Kidney (tissue), 13 donors: ENCODE measurements at regions not wholly inside any gene's neighbourhood (a gene's known extent, or its start where the extent isn't known, plus 50 kb on each side); places are given as distances from the start of the nearest gene placed in this dataset.

ENCODE experiments used
- DNase-seq, 5 donors: peaks; one replicate each; pipeline ENCODE4 v3.0.0-alpha.2; 2013 to 2020
- FAIRE-seq: peaks from 2 replicates; lab custom pipeline; 2012; peaks lifted over from hg19 to GRCh38; lab: Jason Lieb, UNC
- H3K27ac ChIP-seq, 2 donors: one replicate each; pipeline ENCODE4 v1.7.0; 2013; ENCODE audit warnings: low read depth in 2 of 2, low read length in 2 of 2, inconsistent platforms in 1 of 2
- H3K27me3 ChIP-seq: one replicate; pipeline ENCODE4 v1.7.1; 2013; ENCODE audit warnings: low read length, inconsistent platforms; ENCODE audit not compliant: control insufficient read depth, insufficient read depth
- H3K36me3 ChIP-seq, 3 donors: one replicate each; pipeline versions ENCODE4 v1.7.0 to v1.7.1; 2013; ENCODE audit warnings: low read length in 3 of 3, control low read depth in 1 of 3, inconsistent platforms in 1 of 3; ENCODE audit not compliant: insufficient read depth in 3 of 3, control insufficient read depth in 2 of 3
- H3K4me1 ChIP-seq, 3 donors: one replicate each; pipeline versions ENCODE4 v1.7.0 to v1.7.1; 2013; ENCODE audit warnings: low read length in 3 of 3, inconsistent platforms in 1 of 3, low read depth in 1 of 3; ENCODE audit not compliant: control insufficient read depth in 2 of 3, insufficient read depth in 2 of 3
- H3K4me3 ChIP-seq, 3 donors: one replicate each; pipeline versions ENCODE4 v1.7.0 to v1.8.1; 2013; ENCODE audit warnings: low read length in 3 of 3, control low read depth in 1 of 3, inconsistent platforms in 1 of 3
- H3K9ac ChIP-seq, 3 donors: one replicate each; pipeline versions ENCODE4 v1.7.0 to v1.7.1; 2013; ENCODE audit warnings: low read length in 3 of 3, control low read depth in 1 of 3, inconsistent platforms in 1 of 3
- H3K9me3 ChIP-seq, 3 donors: one replicate each; pipeline versions ENCODE4 v1.7.0 to v1.7.1; 2013; ENCODE audit warnings: low read length in 3 of 3, control low read depth in 1 of 3, inconsistent platforms in 1 of 3; ENCODE audit not compliant: control insufficient read depth in 2 of 3, insufficient read depth in 1 of 3
- intact Hi-C: fragments of 100-400 bp; cut with DNase I; formaldehyde crosslinking; loops from one replicate; pipeline ENCODE4 v1.11.1; 2022
- TF ChIP-seq, protein P1 (sequence below): IDR thresholded peaks from 3 replicates; pipeline ENCODE4 v1.5.1; 2012; ENCODE audit warnings: mild to moderate bottlenecking, moderate library complexity, borderline replicate concordance; ENCODE audit not compliant: insufficient read depth; ENCODE audit errors: extremely low read depth
- donor health status: control.
- donor health status: control.
- donor health status: control.
- donor health status: control.
- donor health status: control.
- donor health status: DM: yes; HTN: yes; CAD: no.
- donor health status: Normal renal cell carcinoma (clear cell type).

GRCh38 chr10:52939894-52940293, 167.3 kb upstream of the MBL2 start:
- intact Hi-C loops = no loop called here
- no peak overlapping the region for H3K27ac ChIP-seq
- no peak for DNase-seq
- TF ChIP-seq, protein P1, sequence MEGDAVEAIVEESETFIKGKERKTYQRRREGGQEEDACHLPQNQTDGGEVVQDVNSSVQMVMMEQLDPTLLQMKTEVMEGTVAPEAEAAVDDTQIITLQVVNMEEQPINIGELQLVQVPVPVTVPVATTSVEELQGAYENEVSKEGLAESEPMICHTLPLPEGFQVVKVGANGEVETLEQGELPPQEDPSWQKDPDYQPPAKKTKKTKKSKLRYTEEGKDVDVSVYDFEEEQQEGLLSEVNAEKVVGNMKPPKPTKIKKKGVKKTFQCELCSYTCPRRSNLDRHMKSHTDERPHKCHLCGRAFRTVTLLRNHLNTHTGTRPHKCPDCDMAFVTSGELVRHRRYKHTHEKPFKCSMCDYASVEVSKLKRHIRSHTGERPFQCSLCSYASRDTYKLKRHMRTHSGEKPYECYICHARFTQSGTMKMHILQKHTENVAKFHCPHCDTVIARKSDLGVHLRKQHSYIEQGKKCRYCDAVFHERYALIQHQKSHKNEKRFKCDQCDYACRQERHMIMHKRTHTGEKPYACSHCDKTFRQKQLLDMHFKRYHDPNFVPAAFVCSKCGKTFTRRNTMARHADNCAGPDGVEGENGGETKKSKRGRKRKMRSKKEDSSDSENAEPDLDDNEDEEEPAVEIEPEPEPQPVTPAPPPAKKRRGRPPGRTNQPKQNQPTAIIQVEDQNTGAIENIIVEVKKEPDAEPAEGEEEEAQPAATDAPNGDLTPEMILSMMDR = no peak
- H3K4me1 ChIP-seq = no peaks in the 10 kb centered on the region
- H3K9ac ChIP-seq = no peak overlapping the region
- no peaks in the 10 kb centered on the region for H3K36me3 ChIP-seq
- no peak for FAIRE-seq
- H3K27me3 ChIP-seq = no peaks in the 10 kb centered on the region
- H3K9me3 ChIP-seq = no peaks in the 10 kb centered on the region
- H3K4me3 ChIP-seq = no peak overlapping the region

DNA sequence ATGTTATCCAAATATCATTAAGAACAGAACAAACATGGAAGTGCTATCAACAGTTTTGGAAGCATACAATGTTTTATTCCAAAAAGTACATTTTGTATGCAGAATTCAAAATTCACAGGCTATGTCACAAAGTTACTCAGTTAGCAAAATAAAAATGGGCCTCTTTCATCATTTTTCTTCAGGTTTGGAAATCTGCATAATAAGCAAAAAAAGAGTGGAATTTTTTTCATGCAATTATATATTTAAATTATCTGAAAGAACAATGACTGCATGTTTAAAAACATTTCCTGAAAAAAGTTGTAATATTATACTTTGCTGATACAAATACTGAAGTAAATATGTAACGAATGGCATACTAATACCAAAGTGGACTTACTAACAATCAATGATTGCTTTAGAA, 161.2 kb upstream of the MBL2 start:
- intact Hi-C loops = no loop called here
- TF ChIP-seq, protein P1 = no peak
- FAIRE-seq (no peak), DNase-seq (no peak)
- Histone ChIP-seq H3K9me3 (no peaks in the 10 kb centered on the region), H3K27me3 (no peaks in the 10 kb centered on the region), H3K9ac (no peak overlapping the region), H3K4me3 (no peak overlapping the region), H3K4me1 (no peaks in the 10 kb centered on the region), H3K36me3 (no peaks in the 10 kb centered on the region), H3K27ac (no peak overlapping the region)

GRCh38 chr10:52927678-52928077, 155.1 kb upstream of the MBL2 start:
- no peak overlapping the region for H3K27ac ChIP-seq
- intact Hi-C loops = no loop called here
- H3K4me3 ChIP-seq = no peak overlapping the region
- FAIRE-seq (no peak), DNase-seq (no peak)
- TF ChIP-seq, protein P1 = no peak
- H3K4me1 ChIP-seq = no peaks in the 10 kb centered on the region
- H3K9me3 ChIP-seq = no peaks in the 10 kb centered on the region
- no peaks in the 10 kb centered on the region for H3K27me3 ChIP-seq
- no peak overlapping the region for H3K9ac ChIP-seq
- no peaks in the 10 kb centered on the region for H3K36me3 ChIP-seq

DNA sequence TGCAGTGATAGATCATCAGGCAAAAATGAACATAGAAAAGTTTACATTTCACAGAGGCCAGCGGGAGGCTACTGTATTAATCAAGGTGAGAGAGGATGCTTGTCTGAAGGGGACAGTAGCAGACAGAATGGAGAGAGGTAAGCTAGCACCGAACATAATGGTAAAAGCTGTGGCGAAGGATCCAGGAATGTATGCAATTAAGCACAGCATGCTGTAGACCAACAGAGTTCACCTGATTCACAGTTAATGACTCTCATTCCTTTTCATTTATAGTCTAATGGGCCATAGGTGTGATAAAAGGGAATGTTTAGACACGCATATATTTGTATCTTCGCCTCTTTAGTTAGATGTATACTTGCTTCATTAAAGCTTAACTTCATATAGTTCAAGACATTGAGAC, 150.9 kb upstream of the MBL2 start:
- TF ChIP-seq, protein P1 = no peak
- no peak for FAIRE-seq

More for the DNA sequence above, 150.9 kb upstream of the MBL2 start:
- H3K4me1 ChIP-seq = no peaks in the 10 kb centered on the region
- no peaks in the 10 kb centered on the region for H3K27me3 ChIP-seq
- H3K36me3 ChIP-seq = no peaks in the 10 kb centered on the region
- no peaks in the 10 kb centered on the region for H3K9me3 ChIP-seq
- H3K27ac ChIP-seq = no peak overlapping the region
- no peak overlapping the region for H3K9ac ChIP-seq
- H3K4me3 ChIP-seq = no peak overlapping the region
- intact Hi-C loops = no loop called here
- DNase-seq = no peak
